Common myeloid progenitor, CD34-positive (primary cell): ENCODE measurements at regions not wholly inside any gene's neighbourhood (a gene's known extent, or its start where the extent isn't known, plus 50 kb on each side); places are given as distances from the start of the nearest gene placed in this dataset.

Experiments
- CTCF ChIA-PET: fragments of 350-600 bp; sonication (Branson Sonifier 250); formaldehyde crosslinking; loops from one replicate; lab custom pipeline; 2021; ENCODE audit warnings: antibody characterized with exemption; lab: Charles Lee
- POLR2A ChIA-PET: fragments of 350-600 bp; sonication (Branson Sonifier 250); formaldehyde crosslinking; loops from one replicate; lab custom pipeline; 2021; ENCODE audit warnings: antibody characterized with exemption; lab: Charles Lee
- DNase-seq, 3 donors: peaks; one replicate each; pipeline versions ENCODE4 v3.0.0 to v3.0.0-alpha.2; 2013
- H3K27ac ChIP-seq, 2 experiments: 1 replicate in 1 of 2; 2 replicates in 1 of 2; pipeline ENCODE4 v1.7.0; 2013; ENCODE audit warnings: inconsistent platforms in 2 of 2, low read length in 2 of 2, mild to moderate bottlenecking in 2 of 2, low read depth in 1 of 2, moderate library complexity in 1 of 2; ENCODE audit not compliant: severe bottlenecking in 2 of 2, insufficient read depth in 1 of 2, poor library complexity in 1 of 2
- H3K27me3 ChIP-seq, 5 experiments: replicated peaks in 2 of 5; 1 replicate in 3 of 5; 2 replicates in 2 of 5; pipeline versions ENCODE4 v1.6.1 to v1.7.0; 2013; ENCODE audit warnings: low read length in 4 of 5, mild to moderate bottlenecking in 2 of 5, moderate library complexity in 2 of 5, inconsistent platforms in 1 of 5; ENCODE audit not compliant: insufficient read depth in 5 of 5, control insufficient read depth in 4 of 5
- H3K36me3 ChIP-seq, 4 experiments: 1 replicate in 2 of 4; 2 replicates in 2 of 4; pipeline versions ENCODE4 v1.6.1 to v1.7.0; 2013; ENCODE audit warnings: low read length in 3 of 4, control low read depth in 1 of 4, mild to moderate bottlenecking in 1 of 4; ENCODE audit not compliant: control insufficient read depth in 4 of 4, insufficient read depth in 4 of 4
- H3K4me1 ChIP-seq, 4 experiments: 1 replicate in 3 of 4; 2 replicates in 1 of 4; pipeline versions ENCODE4 v1.6.1 to v1.7.1; 2013; ENCODE audit warnings: low read length in 3 of 4, mild to moderate bottlenecking in 3 of 4, control low read depth in 1 of 4, inconsistent platforms in 1 of 4, moderate library complexity in 1 of 4; ENCODE audit not compliant: control insufficient read depth in 4 of 4, insufficient read depth in 4 of 4; ENCODE audit errors: control extremely low read depth in 1 of 4
- H3K4me3 ChIP-seq, 7 experiments: 1 replicate in 4 of 7; 2 replicates in 3 of 7; pipeline versions ENCODE4 v1.5.1 to v1.7.0; 2013; ENCODE audit warnings: mild to moderate bottlenecking in 7 of 7, low read length in 6 of 7, moderate library complexity in 6 of 7, inconsistent platforms in 2 of 7, low read depth in 2 of 7, control low read depth in 1 of 7; ENCODE audit not compliant: insufficient read depth in 4 of 7, control insufficient read depth in 1 of 7; ENCODE audit errors: extremely low read depth in 1 of 7
- H3K9me3 ChIP-seq, 5 experiments: 1 replicate in 4 of 5; 2 replicates in 1 of 5; pipeline versions ENCODE4 v1.6.1 to v1.7.1; 2013; ENCODE audit warnings: low read length in 4 of 5, mild to moderate bottlenecking in 2 of 5, inconsistent platforms in 1 of 5, low read depth in 1 of 5, moderate library complexity in 1 of 5; ENCODE audit not compliant: control insufficient read depth in 4 of 5, insufficient read depth in 2 of 5; ENCODE audit errors: control extremely low read depth in 1 of 5
- WGBS: methylation state at CpG from one replicate; pipeline ENCODE4 v1.1.5; 2013; ENCODE audit not compliant: insufficient coverage; 5-methylcytosine and 5-hydroxymethylcytosine counted together

GRCh38 chr16:65842067-65842466, 524.4 kb upstream of the CDH5 start:
- H3K4me3 ChIP-seq: no peak overlapping the region
- peaks cover 0 to 2% (median 0%) of the 10 kb centered on the region in 5 experiments for H3K27me3 ChIP-seq
- DNase-seq: no peak
- no peaks in the 10 kb centered on the region for H3K4me1 ChIP-seq
- no peaks in the 10 kb centered on the region for H3K36me3 ChIP-seq
- no peaks in the 10 kb centered on the region for H3K9me3 ChIP-seq
- no CpG with 5 or more reads among the region's 1 CpG for WGBS
- no peak overlapping the region for H3K27ac ChIP-seq
- ChIA-PET POLR2A (no interaction called here), CTCF (interaction anchor here (1.6 kb wide), 1 partner anchor 48 kb away, joined by 3 read pairs; no protein-coding TSS in a partner anchor)

- WGBS: 89% methylated on average over 3 of the region's 3 CpGs
- Histone ChIP-seq H3K27me3 (no peaks in the 10 kb centered on the region), H3K9me3 (no peaks in the 10 kb centered on the region), H3K36me3 (no peaks in the 10 kb centered on the region), H3K27ac (no peak overlapping the region), H3K4me1 (no peaks in the 10 kb centered on the region), H3K4me3 (no peak overlapping the region)
- no peak for DNase-seq
- POLR2A ChIA-PET: no interaction called here
- CTCF ChIA-PET: no interaction called here
These were observed 528.5 kb upstream of the CDH5 start for GRCh38 chr16:65838001-65838400.

DNA sequence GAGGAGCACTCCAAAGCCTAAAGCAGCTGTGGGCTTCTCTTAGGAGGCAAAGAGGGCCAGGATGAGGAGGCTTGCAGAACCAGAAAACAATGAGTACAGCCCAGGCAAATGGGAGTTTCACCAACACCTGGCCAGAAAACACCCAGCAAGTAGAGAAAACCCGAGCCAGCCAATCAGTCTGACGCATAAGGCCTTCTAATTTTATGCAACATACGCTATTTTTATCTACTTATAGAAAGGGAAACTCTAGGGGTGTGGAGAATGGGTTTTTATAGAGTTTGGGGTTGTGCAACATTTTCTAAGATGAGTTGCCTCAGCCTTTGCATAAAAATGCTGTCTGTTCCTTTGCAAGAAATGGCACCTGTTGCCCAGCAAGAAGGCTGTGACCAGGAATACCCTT, 529.0 kb upstream of the CDH5 start:
- no peaks in the 10 kb centered on the region for H3K36me3 ChIP-seq
- DNase-seq: no peak
- no peaks in the 10 kb centered on the region for H3K27me3 ChIP-seq
- no peak overlapping the region for H3K4me3 ChIP-seq
- no CpG with 5 or more reads among the region's 3 CpGs for WGBS
- H3K27ac ChIP-seq: no peak overlapping the region
- no peaks in the 10 kb centered on the region for H3K4me1 ChIP-seq
- ChIA-PET POLR2A (no interaction called here), CTCF (no interaction called here)
- H3K9me3 ChIP-seq: no peaks in the 10 kb centered on the region

DNA sequence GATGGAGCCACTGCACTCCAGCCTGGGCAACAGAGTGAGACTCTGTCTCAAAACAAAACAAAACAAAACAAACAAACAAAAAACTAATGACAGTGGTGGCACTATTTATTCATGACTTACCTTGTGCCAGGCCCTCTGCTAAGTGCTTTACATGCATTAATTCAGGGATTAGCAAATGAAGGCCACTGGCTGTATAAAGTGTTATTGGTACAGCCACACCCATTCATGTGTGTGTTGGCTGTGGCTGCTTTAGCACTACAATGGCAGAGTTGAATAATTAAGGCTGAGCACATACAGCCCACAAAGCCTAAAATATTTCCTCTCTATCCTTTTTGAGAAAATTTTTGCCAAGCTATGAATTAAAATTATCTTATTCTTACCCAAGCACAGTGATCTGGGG, 531.8 kb upstream of the CDH5 start:
- ChIA-PET CTCF (no interaction called here), POLR2A (no interaction called here)
- no peak overlapping the region for H3K4me3 ChIP-seq
- peaks cover 0 to 3% (median 0%) of the 10 kb centered on the region in 5 experiments for H3K27me3 ChIP-seq
- no peaks in the 10 kb centered on the region for H3K9me3 ChIP-seq
- no peaks in the 10 kb centered on the region for H3K4me1 ChIP-seq
- no peak overlapping the region for H3K27ac ChIP-seq
- no peaks in the 10 kb centered on the region for H3K36me3 ChIP-seq
- no peak for DNase-seq

DNA sequence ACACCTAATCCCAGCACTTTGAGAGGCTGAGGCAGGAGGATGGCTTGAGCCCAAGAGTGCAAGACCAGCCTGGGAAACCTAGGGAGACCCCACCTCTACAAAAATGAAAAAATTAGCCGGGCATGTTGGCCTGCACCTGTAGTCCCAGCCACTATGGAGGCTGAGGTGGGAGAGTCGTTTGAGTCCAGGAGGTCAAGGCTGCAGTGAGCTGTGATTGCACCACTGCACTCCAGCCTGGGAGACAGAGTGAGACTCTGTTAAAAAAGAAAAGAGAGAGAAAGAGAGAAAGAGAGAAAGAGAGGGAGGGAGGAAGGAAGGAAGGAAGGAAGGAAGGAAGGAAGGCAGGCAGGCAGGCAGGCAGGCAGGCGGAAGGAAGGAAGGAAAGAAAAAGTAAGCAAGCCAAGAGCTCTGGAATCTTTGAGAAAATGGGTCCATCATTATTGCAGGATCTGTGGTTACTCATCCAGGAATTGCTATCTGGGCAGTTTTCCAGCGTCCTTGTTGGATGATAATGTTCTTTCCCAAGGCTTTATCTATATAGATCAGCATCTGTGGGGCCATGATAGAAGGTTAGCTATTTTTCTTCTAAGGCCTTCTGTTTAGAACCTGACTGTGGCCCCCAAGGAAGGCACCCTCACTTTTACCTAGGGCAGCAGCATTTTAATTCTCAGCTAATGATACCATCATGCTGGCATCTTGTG, 533.2 kb upstream of the CDH5 start:
- Histone ChIP-seq H3K4me3 (no peak overlapping the region), H3K36me3 (no peaks in the 10 kb centered on the region), H3K27ac (no peak overlapping the region), H3K4me1 (no peaks in the 10 kb centered on the region), H3K27me3 (peaks cover 0 to 5% (median 0%) of the 10 kb centered on the region in 5 experiments), H3K9me3 (no peaks in the 10 kb centered on the region)
- ChIA-PET CTCF (no interaction called here), POLR2A (no interaction called here)
- DNase-seq: no peak
- 90% methylated on average over 4 of the region's 4 CpGs for WGBS

- no peaks in the 10 kb centered on the region for H3K9me3 ChIP-seq
- ChIA-PET CTCF (no interaction called here), POLR2A (no interaction called here)
- no peak overlapping the region for H3K4me3 ChIP-seq
- H3K36me3 ChIP-seq: no peaks in the 10 kb centered on the region
- WGBS: no CpG with 5 or more reads among the region's 1 CpG
- no peak for DNase-seq
- H3K27ac ChIP-seq: no peak overlapping the region
- no peaks in the 10 kb centered on the region for H3K4me1 ChIP-seq
- peaks cover 0 to 5% (median 0%) of the 10 kb centered on the region in 5 experiments for H3K27me3 ChIP-seq
These were observed 533.8 kb upstream of the CDH5 start for GRCh38 chr16:65832679-65833078.

DNA sequence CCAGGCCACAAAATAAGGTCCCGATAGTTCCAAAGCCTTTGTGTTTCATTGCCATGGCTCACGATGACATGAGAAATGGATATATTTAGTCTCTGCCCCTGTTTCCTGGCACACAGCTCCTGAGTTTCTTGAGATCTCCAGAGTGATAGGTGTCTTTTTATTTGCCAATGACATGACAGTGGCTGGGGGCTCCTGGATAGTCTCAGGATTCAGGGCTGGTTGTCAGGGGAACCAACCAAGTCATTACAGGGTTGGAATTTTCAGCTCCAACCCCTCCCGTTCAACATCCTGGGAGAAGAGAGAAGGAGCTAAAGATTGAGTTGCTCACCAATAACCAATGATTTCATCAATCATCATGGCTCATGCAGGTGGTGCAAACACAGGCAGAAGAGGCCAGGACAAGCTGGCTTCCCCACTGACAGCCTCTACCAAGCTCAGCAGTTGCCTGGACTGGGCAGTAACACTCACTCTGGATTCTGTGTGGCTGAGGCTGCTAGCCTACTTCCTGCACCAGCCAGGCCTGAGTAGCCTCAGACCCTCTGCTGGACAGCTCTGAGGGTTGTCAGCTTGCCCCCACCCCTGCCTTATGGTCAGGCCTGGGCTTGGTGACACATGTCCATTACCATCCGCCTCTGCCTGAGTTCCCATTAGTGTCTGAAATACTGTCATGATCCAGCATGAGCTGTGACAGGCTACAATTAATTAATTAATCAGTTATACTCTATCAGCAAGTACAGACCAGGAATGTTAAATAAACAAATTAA, 534.4 kb upstream of the CDH5 start:
- DNase-seq: no peak
- ChIA-PET POLR2A (no interaction called here), CTCF (no interaction called here)
- H3K9me3 ChIP-seq: no peaks in the 10 kb centered on the region
- H3K4me3 ChIP-seq: no peak overlapping the region
- peaks cover 0 to 5% (median 0%) of the 10 kb centered on the region in 5 experiments for H3K27me3 ChIP-seq
- no peaks in the 10 kb centered on the region for H3K36me3 ChIP-seq
- H3K27ac ChIP-seq: no peak overlapping the region
- 100% methylated on average over 2 of the region's 4 CpGs for WGBS
- H3K4me1 ChIP-seq: no peaks in the 10 kb centered on the region
